GM12801 (cell line): ENCODE measurements at regions not wholly inside any gene's neighbourhood (a gene's known extent, or its start where the extent isn't known, plus 50 kb on each side); places are given as distances from the start of the nearest gene placed in this dataset.

ENCODE experiments used
- CTCF ChIP-seq: IDR thresholded peaks from one replicate; pipeline ENCODE4 v1.5.1; 2011; ENCODE audit warnings: control low read depth; ENCODE audit not compliant: insufficient read length; ENCODE audit errors: extremely low read depth

- no peak for TF ChIP-seq CTCF
These were observed 267.0 kb upstream of the PCSK5 start for GRCh38 chr9:75623462-75623861.

DNA sequence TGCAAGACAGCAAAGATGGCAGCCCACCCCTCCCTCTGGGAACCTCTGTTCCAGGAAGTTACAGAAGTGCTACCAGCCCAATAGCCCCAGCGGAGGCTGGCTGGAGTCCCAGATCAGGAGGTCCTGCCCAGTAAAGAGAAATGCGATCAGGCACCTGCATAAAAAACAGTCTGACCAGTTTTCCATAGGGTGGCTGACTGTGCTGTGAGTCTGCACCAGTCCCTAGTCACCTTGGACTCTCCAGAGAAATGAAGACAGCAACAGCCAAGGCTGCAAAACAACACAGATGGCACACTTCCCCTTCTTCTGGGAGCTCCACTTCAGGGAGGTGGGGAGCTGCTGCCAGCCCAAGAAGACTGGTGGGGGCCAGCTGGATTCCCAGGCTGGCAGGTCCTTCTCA, 265.5 kb upstream of the PCSK5 start:
- TF ChIP-seq CTCF, result no peak

DNA sequence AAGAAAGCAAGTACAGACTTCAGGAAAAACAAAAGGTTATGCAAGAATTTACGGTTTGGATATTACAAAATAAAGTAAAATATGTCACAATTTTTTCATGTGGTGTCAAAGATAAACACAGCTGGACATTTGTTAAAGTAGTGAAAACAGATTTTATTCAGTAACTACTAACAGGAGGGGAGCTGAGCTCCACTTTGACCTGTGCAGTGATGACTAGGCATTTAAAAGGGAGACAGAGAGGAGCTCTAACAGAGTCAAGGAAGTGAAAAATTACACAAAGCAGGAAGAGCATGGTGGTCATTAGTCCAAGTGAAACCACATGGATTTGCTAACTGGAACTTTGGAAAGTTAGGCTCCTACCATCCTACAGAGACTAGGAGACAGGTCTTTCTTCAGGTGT, 263.6 kb upstream of the PCSK5 start:
- no peak for TF ChIP-seq CTCF

GRCh38 chr9:75628952-75629351, 261.5 kb upstream of the PCSK5 start:
- no peak for TF ChIP-seq CTCF

DNA sequence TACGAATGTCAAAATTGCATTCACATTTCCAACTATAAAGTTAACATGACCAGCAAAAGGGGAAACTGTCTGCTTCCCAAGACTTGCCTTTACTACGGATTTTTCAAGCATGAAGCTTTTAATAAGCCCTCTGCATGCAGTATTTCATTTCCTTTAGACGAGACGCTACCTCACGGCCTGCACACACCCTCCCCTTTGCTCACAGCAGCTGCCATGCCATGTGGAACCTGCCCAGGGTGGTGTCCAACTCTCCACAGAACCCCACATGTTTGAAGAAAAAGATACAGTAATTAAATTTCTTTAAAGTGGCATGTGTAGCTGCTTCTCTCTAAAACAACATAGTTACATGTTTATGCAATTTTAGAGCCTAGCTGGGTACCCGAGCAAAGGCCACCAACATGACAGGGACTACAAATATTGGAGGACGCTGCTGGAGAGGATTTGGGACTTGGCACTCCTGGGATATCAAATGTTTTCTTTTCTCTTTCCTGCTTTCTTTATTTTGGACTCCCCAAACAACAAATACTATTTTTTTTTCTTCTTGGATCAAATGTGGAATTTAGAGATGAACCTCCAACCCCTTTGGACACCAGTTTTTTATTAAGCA, 256.9 kb upstream of the PCSK5 start:
- TF ChIP-seq CTCF, result no peak

DNA sequence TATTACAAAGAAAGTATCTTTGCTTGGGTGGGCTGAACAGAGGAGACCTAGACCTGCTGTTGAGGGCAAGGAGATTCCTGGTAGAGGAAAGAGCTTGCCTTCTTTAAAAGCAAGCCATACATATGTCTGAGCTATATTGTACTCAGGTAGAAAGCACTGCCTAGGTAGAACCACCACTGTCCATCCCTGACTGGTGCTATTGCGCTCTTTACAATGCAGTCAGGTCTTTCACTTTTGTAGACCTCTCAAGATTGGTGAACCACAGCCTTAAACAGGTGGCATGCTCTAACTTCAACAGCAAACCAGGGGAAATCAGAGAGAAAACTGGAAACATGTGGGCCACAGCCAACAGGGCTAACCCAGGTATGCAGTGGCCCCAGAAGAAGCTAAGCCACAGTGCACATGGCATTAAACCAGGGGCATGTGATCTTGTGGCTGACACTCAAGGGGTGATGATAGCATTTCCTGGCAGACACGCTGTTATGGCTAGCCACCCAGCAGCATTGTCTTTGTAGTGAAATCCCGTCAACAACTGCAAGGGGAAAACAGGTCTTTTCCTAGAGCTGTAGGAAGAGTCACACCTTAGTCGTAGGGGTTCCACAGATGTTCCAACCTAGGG, 253.9 kb upstream of the PCSK5 start:
- TF ChIP-seq CTCF, result no peak

DNA sequence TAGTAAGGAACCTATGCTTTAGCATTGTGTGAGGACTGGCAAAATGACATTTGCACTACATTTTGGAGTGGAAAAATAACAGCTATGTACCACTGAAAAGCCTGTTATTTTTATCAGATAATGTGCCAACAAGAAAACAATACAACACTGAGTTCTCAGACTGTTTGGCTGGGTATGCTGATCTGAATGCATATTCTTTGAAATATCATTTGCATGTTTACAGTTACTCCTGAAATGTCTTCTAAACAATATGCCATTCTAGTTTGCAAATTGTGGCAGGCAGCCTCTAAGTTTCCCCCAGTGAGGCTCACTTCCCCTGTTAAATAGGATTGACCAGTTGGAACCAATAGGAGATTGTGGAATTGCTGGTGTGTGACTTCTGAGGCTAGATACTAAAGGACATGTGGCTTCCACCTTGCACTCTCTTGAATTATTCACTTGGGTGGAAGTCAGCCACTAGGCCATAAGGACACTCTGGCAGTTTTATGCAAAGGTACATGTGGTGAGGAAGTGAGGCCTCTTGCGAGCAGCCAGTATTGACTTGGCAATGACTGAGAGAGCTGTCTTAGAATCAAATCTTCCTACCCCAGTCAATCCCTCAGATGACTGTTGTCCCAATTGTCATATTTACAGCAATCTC, 250.4 kb upstream of the PCSK5 start:
- no peak for TF ChIP-seq CTCF
